GM12872 (cell line): ENCODE measurements at regions not wholly inside any gene's neighbourhood (a gene's known extent, or its start where the extent isn't known, plus 50 kb on each side); places are given as distances from the start of the nearest gene placed in this dataset.

ENCODE experiments used
- TF ChIP-seq, protein P1 (sequence below): IDR thresholded peaks from 3 replicates; pipeline ENCODE4 v1.5.1; 2011; ENCODE audit warnings: low read depth, mild to moderate bottlenecking, low read length, moderate library complexity; ENCODE audit not compliant: insufficient read depth

DNA sequence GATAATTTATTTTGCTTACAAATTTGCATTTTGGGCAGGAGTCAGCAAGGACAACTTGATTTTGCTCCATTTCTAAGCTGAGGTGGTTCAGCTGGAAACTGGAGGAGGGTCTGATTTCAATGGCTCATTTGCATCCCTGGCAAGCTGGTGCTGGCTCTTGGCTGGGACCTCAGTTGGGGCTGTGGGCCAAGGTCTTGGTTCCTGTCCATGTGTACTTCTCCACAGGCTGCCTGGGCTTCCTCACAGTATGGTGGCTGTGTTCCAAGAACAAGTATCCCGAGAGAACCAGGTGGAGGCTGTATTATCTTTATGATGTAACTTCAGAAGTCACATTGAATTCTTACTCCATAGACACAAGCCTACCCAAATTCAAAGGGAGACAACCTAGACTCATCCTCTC is 77.0 kb upstream of the STX18 start:
- TF ChIP-seq, protein P1, sequence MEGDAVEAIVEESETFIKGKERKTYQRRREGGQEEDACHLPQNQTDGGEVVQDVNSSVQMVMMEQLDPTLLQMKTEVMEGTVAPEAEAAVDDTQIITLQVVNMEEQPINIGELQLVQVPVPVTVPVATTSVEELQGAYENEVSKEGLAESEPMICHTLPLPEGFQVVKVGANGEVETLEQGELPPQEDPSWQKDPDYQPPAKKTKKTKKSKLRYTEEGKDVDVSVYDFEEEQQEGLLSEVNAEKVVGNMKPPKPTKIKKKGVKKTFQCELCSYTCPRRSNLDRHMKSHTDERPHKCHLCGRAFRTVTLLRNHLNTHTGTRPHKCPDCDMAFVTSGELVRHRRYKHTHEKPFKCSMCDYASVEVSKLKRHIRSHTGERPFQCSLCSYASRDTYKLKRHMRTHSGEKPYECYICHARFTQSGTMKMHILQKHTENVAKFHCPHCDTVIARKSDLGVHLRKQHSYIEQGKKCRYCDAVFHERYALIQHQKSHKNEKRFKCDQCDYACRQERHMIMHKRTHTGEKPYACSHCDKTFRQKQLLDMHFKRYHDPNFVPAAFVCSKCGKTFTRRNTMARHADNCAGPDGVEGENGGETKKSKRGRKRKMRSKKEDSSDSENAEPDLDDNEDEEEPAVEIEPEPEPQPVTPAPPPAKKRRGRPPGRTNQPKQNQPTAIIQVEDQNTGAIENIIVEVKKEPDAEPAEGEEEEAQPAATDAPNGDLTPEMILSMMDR, result no peak

DNA sequence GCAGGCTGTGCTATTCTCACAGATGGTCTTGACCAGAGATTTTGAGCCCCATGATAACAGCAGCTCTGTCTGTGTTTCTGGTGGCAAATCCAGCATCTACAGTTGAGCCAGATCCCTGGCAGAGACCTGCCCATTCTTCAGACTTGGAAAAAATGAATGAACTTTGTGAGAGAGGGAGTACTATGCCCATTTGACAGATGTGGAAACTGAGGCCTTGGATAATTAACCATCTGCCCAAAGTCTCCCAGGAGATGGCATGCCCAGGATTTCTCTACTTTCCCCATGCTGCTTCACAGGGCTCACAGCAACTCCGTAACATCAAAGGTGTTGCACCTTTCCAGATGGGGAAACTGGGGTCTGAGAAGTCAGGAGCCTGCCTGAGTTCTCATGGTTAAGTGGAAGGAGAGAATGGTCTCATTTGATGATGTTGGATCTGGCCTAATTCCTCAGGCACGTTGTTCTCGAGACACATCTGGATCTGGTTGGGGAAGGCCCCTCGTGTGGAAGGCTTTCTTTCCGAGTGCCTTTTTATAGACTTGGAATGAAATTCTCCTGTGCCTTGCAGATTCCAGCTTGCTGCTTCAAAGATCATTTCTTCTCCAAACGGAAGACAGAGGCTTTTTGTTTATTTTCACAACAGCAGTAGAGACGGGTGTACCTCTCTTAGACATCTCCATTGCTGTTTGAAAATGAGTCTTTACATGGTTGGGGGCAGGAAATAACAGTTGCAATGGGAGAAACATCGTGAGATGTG is 73.3 kb upstream of the STX18 start:
- TF ChIP-seq, protein P1, result no peak

DNA sequence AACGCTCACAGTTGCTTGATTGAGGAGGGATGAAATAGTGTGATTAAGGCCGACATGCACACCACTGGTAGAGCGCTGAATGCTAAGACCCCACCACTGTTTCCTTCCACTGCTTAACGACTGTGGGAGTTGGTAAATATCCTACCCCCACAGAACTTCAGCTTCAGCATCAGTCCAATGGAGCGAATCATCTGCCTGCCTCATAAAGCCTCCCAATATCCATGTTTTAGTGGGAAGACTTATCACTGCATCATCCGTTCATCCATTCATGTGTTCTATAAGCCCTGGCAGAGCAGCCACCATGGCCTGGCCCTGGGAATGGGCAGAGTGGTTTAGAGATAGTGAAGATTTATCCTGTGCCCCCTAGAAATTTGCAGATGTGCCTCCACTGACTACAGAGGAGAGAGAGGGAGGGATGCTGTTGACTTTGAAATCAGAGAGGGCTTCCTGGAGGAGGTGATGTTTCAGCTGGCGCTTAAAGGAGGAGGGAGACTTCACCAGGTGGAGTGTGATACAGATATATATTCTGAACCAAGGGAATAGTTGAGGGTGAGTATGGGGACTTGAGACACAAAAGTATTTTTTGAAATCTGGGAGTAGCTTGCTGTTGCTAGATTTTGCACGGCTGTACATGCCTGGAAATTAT is 71.9 kb upstream of the STX18 start:
- TF ChIP-seq, protein P1, result no peak

DNA sequence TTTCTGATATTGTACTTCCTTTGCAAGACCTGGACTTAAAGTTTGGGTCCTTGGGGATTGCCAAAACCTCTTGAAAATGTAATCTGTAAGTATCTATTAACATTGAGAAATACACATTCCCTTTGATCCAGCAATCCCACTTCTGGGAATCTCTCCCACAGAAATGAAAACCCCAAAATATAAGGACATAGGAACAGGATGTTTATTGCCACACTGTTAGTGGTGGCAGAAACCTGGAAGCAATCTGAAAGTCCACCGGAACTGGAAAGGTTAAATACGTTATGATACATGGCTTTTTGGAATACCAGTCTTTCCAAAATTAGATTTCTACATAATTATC is 71.2 kb upstream of the STX18 start:
- TF ChIP-seq, protein P1, result no peak

DNA sequence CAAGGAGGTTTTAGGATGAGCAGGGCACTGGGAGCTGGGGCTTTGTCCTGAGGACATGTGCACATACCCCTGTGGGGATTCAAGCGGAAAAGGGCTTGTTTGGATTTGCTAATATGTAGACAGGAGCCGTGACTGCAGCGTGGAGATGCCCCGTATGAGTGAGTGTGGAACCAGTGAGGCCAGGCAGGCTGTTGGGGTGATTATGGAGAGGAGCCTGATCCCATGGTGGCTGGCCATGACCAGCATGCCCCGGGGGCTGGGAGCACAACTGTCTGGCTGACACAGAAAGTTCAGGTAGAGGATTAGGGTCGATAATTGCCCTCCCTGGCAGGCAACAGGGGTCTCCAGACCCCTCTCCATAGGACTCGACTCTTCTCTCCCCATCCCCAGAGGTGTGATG is 68.8 kb upstream of the STX18 start:
- TF ChIP-seq, protein P1, result no peak

DNA sequence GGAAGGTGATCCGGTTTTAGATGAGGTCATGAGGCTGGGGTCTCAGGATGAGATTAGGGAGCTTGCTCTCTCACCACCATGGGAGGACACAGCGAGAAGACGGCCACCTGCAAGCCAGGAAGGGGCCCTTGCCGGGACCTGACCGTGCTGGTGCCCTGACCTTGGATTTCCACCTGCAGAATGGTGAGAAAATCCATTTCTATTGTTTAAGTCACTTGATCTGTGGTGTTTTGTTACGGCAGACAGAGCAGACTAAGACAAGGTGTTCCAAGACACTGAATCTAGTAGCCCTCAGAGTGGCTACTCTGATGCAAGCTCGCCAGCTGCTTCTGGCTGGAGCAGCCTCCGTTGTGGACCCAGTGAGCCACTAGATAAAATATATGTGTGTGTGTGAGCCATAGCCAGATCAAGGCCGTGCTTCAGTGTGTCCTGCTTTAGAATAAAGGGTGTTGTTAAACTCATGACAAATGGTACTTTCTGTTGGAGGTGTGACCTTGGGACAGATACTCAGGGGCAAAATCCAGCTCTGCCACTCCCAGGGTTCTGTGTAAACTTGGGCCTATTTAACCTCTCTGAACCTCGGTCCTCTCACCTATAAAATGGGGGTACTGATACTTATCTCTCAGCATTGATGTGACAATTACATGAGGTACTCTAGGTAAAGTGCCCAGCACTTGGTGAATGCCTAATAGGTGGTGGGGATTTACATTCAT is 67.9 kb upstream of the STX18 start:
- TF ChIP-seq, protein P1, result no peak

DNA sequence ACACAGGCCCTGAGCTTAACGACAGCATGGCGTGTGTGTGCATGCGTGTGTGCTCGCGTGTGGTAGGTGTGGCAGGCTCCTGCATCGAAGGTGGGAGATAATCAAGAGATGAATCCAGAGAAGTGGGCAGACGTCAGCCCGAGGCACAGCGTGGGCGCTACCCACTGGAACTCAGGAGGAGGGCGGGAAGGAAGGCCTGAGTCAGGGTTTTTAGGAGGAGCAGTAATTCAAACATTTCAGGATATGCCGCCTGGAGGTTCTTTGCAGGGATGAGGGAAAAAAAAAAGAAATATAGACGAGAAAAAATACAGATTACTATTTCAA is 66.3 kb upstream of the STX18 start:
- TF ChIP-seq, protein P1, result no peak
